GM23338 (cell line): ENCODE measurements at regions not wholly inside any gene's neighbourhood (a gene's known extent, or its start where the extent isn't known, plus 50 kb on each side); places are given as distances from the start of the nearest gene placed in this dataset.
A peak's percentile ranks its signal among the peaks of the same experiment; 100 is the strongest.

Experiments
- ATAC-seq: fragments of 200-7000 bp; cut with Tn5 transposase; 3 replicates; pipeline ENCODE4 v1.9.1; 2020
- DNase-seq: peaks from one replicate; pipeline ENCODE4 v3.0.0-alpha.2; 2015; ENCODE audit warnings: low spot score
- H2AFZ ChIP-seq: fragments of 200-600 bp; sonication (generic); 2 replicates; pipeline ENCODE4 v1.8.0; 2016; ENCODE audit warnings: antibody characterized with exemption, mild to moderate bottlenecking, moderate library complexity
- H3F3A ChIP-seq: fragments of 200-600 bp; sonication (generic); replicated peaks from 2 replicates; pipeline ENCODE4 v1.8.0; 2017; ENCODE audit warnings: antibody characterized with exemption, mixed run types, low read depth
- H3K27ac ChIP-seq: fragments of 200-600 bp; sonication (generic); 2 replicates; pipeline ENCODE4 v1.6.1; 2016; ENCODE audit warnings: low read depth
- H3K27me3 ChIP-seq: fragments of 200-600 bp; sonication (generic); 2 replicates; pipeline ENCODE4 v1.8.0; 2016; ENCODE audit warnings: mild to moderate bottlenecking, mixed run types, moderate library complexity; ENCODE audit not compliant: insufficient read depth
- H3K36me3 ChIP-seq: fragments of 200-600 bp; sonication (generic); 2 replicates; pipeline ENCODE4 v1.8.0; 2016; ENCODE audit warnings: mild to moderate bottlenecking; ENCODE audit not compliant: insufficient read depth
- H3K4me1 ChIP-seq: fragments of 200-600 bp; sonication (generic); 2 replicates; pipeline ENCODE4 v1.8.0; 2016; ENCODE audit warnings: mild to moderate bottlenecking, moderate library complexity; ENCODE audit not compliant: insufficient read depth
- H3K4me2 ChIP-seq: fragments of 200-600 bp; sonication (generic); 2 replicates; pipeline ENCODE4 v1.7.1; 2017; ENCODE audit warnings: mixed run types
- H3K4me3 ChIP-seq: fragments of 200-600 bp; sonication (generic); 2 replicates; pipeline ENCODE4 v1.6.1; 2016; ENCODE audit warnings: mixed run types
- H3K79me2 ChIP-seq: fragments of 200-600 bp; sonication (generic); replicated peaks from 2 replicates; pipeline ENCODE4 v1.8.0; 2017; ENCODE audit warnings: mild to moderate bottlenecking; ENCODE audit not compliant: insufficient read depth
- H3K9me2 ChIP-seq: fragments of 200-600 bp; sonication (generic); 2 replicates; pipeline ENCODE4 v1.8.0; 2017; ENCODE audit not compliant: insufficient read depth
- H4K20me1 ChIP-seq: fragments of 200-600 bp; sonication (generic); replicated peaks from 2 replicates; pipeline ENCODE4 v1.8.0; 2017; ENCODE audit warnings: mild to moderate bottlenecking; ENCODE audit not compliant: insufficient read depth
- H3K27ac Mint-ChIP-seq: 2 replicates; pipeline ENCODE4 v1.8.0; 2020; ENCODE audit warnings: inconsistent platforms, mild to moderate bottlenecking, moderate library complexity, mixed read lengths
- H3K27me3 Mint-ChIP-seq: 3 replicates; pipeline ENCODE4 v1.8.0; 2022; ENCODE audit warnings: low read depth, mild to moderate bottlenecking, moderate library complexity, mixed read lengths, inconsistent platforms; ENCODE audit not compliant: insufficient read depth, poor library complexity
- H3K36me3 Mint-ChIP-seq: 3 replicates; pipeline ENCODE4 v1.8.0; 2021; ENCODE audit warnings: low read depth, mild to moderate bottlenecking, inconsistent platforms, moderate library complexity, mixed read lengths
- H3K4me1 Mint-ChIP-seq: 3 replicates; pipeline ENCODE4 v1.8.0; 2020; ENCODE audit warnings: mild to moderate bottlenecking, inconsistent platforms, mixed read lengths
- H3K4me3 Mint-ChIP-seq: 3 replicates; pipeline ENCODE4 v1.8.0; 2021; ENCODE audit warnings: moderate library complexity, mild to moderate bottlenecking, inconsistent platforms, mixed read lengths
- H3K9me3 Mint-ChIP-seq: 3 replicates; pipeline ENCODE4 v1.8.0; 2020; ENCODE audit warnings: moderate library complexity, mild to moderate bottlenecking, inconsistent platforms, mixed read lengths
- CREB1 ChIP-seq: fragments of 250-450 bp; sonication (Bioruptor Pico); IDR thresholded peaks from 2 replicates; pipeline ENCODE4 v1.5.0; 2020; ENCODE audit warnings: low read depth, mild to moderate bottlenecking, moderate library complexity
- EZH2 ChIP-seq: fragments of 200-600 bp; sonication (generic); IDR thresholded peaks from one replicate; pipeline ENCODE4 v1.8.0; 2017; ENCODE audit warnings: antibody characterized with exemption, mild to moderate bottlenecking, low read depth; ENCODE audit not compliant: unreplicated experiment
- EZH2phosphoT487 ChIP-seq: fragments of 200-600 bp; sonication (generic); IDR thresholded peaks from one replicate; pipeline ENCODE4 v1.8.1; 2018; ENCODE audit warnings: antibody characterized with exemption; ENCODE audit not compliant: unreplicated experiment
- JUNB ChIP-seq: IDR thresholded peaks from one replicate; pipeline ENCODE4 v1.6.1; 2016; ENCODE audit warnings: antibody characterized with exemption; ENCODE audit not compliant: unreplicated experiment
- NANOG ChIP-seq: IDR thresholded peaks from 2 replicates; pipeline ENCODE4 v1.6.1; 2016; ENCODE audit warnings: antibody characterized with exemption, borderline replicate concordance
- STAT1 ChIP-seq: IDR thresholded peaks from one replicate; pipeline ENCODE4 v1.6.1; 2016; ENCODE audit warnings: antibody characterized with exemption; ENCODE audit not compliant: unreplicated experiment
- ZNF114 ChIP-seq: fragments of 250-450 bp; sonication (Bioruptor Pico); IDR thresholded peaks from 2 replicates; pipeline ENCODE4 v1.5.0; 2020; ENCODE audit warnings: mild to moderate bottlenecking, moderate library complexity
- ZNF331 ChIP-seq: fragments of 250-450 bp; sonication (Bioruptor Pico); IDR thresholded peaks from 2 replicates; pipeline ENCODE4 v1.5.0; 2020; ENCODE audit warnings: low read depth, mild to moderate bottlenecking, moderate library complexity
- TF ChIP-seq, protein P1 (sequence below): IDR thresholded peaks from 2 replicates; pipeline ENCODE4 v1.6.1; 2016; ENCODE audit warnings: antibody characterized with exemption
- TF ChIP-seq, protein P2 (sequence below): IDR thresholded peaks from one replicate; pipeline ENCODE4 v1.6.1; 2018; ENCODE audit warnings: antibody characterized with exemption; ENCODE audit not compliant: unreplicated experiment
- TF ChIP-seq, protein P3 (sequence below), 2 experiments: fragments of 200-600 bp in 1 of 2; sonication (generic) in 1 of 2; conservative IDR thresholded peaks; 2 replicates each; pipeline versions ENCODE4 v1.5.1 to v1.6.1; 2016 to 2017; ENCODE audit warnings: antibody characterized with exemption in 2 of 2, low read depth in 2 of 2, mild to moderate bottlenecking in 2 of 2, moderate library complexity in 1 of 2

- TF ChIP-seq NANOG: no peak
- TF ChIP-seq, protein P1, sequence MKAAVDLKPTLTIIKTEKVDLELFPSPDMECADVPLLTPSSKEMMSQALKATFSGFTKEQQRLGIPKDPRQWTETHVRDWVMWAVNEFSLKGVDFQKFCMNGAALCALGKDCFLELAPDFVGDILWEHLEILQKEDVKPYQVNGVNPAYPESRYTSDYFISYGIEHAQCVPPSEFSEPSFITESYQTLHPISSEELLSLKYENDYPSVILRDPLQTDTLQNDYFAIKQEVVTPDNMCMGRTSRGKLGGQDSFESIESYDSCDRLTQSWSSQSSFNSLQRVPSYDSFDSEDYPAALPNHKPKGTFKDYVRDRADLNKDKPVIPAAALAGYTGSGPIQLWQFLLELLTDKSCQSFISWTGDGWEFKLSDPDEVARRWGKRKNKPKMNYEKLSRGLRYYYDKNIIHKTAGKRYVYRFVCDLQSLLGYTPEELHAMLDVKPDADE: no peak
- TF ChIP-seq EZH2: no peak
- no peak for TF ChIP-seq STAT1
Measured at GRCh38 chr16:17803625-17804410, 333.1 kb upstream of the XYLT1 start (continued).

DNA sequence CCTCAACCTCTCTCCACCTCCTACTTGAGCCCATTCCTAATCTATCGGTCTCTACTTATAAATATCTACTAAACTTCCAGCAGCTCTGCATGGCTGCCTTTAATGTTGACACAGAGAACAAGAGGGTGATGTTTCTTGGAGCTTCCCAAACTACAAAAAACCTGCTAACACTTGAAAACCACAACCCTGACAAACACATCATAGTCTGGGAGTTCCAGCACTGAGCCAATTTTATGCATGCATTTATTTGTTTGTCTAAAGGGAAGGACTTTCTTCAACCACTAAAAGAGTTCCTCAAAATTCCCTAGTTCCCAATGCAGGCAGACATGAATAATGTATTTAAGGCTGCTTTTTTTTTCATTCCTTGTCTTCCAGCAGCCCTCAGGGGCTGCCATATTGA lies 331.8 kb upstream of the XYLT1 start:
- ATAC-seq: no peak
- H3K27ac Mint-ChIP-seq: no peak overlapping the region
- no peaks in the 10 kb centered on the region for H3K36me3 Mint-ChIP-seq
- H3K9me2 ChIP-seq: peaks cover 33% of the 10 kb centered on the region; the same call in 1 of the 2 replicates
- no peaks in the 10 kb centered on the region for H3K36me3 ChIP-seq
- no peaks in the 10 kb centered on the region for H3K27me3 ChIP-seq
- H3K4me2 ChIP-seq: no peak overlapping the region
- peaks cover 10% of the 10 kb centered on the region; the same call in 1 of the 2 replicates for H3K4me1 ChIP-seq
- peaks cover 17% of the 10 kb centered on the region for H3K4me1 Mint-ChIP-seq
- DNase-seq: no peak
- H3K27ac ChIP-seq: no peak overlapping the region
- H4K20me1 ChIP-seq: no peaks in the 10 kb centered on the region
- no peaks in the 10 kb centered on the region for H3K79me2 ChIP-seq
- peak overlapping the region; percentile 59; the same call in 1 of the 2 replicates for H2AFZ ChIP-seq
- no peaks in the 10 kb centered on the region for H3K9me3 Mint-ChIP-seq
- no peaks in the 10 kb centered on the region for H3F3A ChIP-seq
- H3K4me3 Mint-ChIP-seq: no peak overlapping the region
- no peak overlapping the region for H3K4me3 ChIP-seq
- no peaks in the 10 kb centered on the region for H3K27me3 Mint-ChIP-seq
- TF ChIP-seq NANOG (no peak), EZH2phosphoT487 (no peak), EZH2 (no peak), ZNF331 (CRISPR knock-in tag) (no peak), CREB1 (CRISPR knock-in tag) (no peak), JUNB (no peak), STAT1 (no peak), ZNF114 (CRISPR knock-in tag) (no peak)
- TF ChIP-seq, protein P2, sequence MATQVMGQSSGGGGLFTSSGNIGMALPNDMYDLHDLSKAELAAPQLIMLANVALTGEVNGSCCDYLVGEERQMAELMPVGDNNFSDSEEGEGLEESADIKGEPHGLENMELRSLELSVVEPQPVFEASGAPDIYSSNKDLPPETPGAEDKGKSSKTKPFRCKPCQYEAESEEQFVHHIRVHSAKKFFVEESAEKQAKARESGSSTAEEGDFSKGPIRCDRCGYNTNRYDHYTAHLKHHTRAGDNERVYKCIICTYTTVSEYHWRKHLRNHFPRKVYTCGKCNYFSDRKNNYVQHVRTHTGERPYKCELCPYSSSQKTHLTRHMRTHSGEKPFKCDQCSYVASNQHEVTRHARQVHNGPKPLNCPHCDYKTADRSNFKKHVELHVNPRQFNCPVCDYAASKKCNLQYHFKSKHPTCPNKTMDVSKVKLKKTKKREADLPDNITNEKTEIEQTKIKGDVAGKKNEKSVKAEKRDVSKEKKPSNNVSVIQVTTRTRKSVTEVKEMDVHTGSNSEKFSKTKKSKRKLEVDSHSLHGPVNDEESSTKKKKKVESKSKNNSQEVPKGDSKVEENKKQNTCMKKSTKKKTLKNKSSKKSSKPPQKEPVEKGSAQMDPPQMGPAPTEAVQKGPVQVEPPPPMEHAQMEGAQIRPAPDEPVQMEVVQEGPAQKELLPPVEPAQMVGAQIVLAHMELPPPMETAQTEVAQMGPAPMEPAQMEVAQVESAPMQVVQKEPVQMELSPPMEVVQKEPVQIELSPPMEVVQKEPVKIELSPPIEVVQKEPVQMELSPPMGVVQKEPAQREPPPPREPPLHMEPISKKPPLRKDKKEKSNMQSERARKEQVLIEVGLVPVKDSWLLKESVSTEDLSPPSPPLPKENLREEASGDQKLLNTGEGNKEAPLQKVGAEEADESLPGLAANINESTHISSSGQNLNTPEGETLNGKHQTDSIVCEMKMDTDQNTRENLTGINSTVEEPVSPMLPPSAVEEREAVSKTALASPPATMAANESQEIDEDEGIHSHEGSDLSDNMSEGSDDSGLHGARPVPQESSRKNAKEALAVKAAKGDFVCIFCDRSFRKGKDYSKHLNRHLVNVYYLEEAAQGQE: no peak
- TF ChIP-seq, protein P3, sequence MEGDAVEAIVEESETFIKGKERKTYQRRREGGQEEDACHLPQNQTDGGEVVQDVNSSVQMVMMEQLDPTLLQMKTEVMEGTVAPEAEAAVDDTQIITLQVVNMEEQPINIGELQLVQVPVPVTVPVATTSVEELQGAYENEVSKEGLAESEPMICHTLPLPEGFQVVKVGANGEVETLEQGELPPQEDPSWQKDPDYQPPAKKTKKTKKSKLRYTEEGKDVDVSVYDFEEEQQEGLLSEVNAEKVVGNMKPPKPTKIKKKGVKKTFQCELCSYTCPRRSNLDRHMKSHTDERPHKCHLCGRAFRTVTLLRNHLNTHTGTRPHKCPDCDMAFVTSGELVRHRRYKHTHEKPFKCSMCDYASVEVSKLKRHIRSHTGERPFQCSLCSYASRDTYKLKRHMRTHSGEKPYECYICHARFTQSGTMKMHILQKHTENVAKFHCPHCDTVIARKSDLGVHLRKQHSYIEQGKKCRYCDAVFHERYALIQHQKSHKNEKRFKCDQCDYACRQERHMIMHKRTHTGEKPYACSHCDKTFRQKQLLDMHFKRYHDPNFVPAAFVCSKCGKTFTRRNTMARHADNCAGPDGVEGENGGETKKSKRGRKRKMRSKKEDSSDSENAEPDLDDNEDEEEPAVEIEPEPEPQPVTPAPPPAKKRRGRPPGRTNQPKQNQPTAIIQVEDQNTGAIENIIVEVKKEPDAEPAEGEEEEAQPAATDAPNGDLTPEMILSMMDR (conservative IDR thresholded peaks at IDR 0.05; ENCODE audit: low read depth in 2 of 2): no peak
- TF ChIP-seq, protein P1: no peak
